Heart left ventricle (tissue), 13 donors: ENCODE measurements at regions not wholly inside any gene's neighbourhood (a gene's known extent, or its start where the extent isn't known, plus 50 kb on each side); places are given as distances from the start of the nearest gene placed in this dataset.

Experiments used
- CTCF ChIP-seq, 12 donors: fragments of 200-600 bp; sonication (generic) in 4 of 12; IDR thresholded peaks; one replicate each; pipeline versions ENCODE4 v1.5.0 to v1.8.0; 2018 to 2022; ENCODE audit warnings: antibody characterized with exemption in 12 of 12, mild to moderate bottlenecking in 5 of 12
- POLR2A ChIP-seq, 2 donors: fragments of 450-650 bp; IDR thresholded peaks; one replicate each; pipeline ENCODE4 v1.6.1; 2017; ENCODE audit warnings: antibody characterized with exemption in 2 of 2, mild to moderate bottlenecking in 2 of 2, moderate library complexity in 2 of 2
- donor health status: ischemic (EF 13 %, LVEDD 7.1; RV severe dilation, severe dysfunction).
- donor health status: DM: no; HTN: yes; CAD: no.
- donor health status: DM: no; HTN: no; CAD: no.
- donor health status: ischemic (EF 25% LVEDD 6.9; RV normal size, moderate dysfunction).
- donor health status: ischemic (EF 25% LVEDD 5.7; RV mildly dilated, moderate dysfunction).
- donor health status: ischemic (EF 35%, LVEDD 5.7; RV mildly dilated, moderate dysfunction).
- donor health status: nonischemic (EF 11% LVEDD 7.7; RV severe dilation, severe dysfunction).
- donor health status: DM: yes; HTN: yes; CAD: no.
- donor health status: PGD.
- donor health status: ischemic (EF 29% LVEDD 5.4; RV normal size, mild dysfunction).
- donor health status: nonischemic (EF 23%, LVEDD 6.1; RV moderate dilation, normal function).

DNA sequence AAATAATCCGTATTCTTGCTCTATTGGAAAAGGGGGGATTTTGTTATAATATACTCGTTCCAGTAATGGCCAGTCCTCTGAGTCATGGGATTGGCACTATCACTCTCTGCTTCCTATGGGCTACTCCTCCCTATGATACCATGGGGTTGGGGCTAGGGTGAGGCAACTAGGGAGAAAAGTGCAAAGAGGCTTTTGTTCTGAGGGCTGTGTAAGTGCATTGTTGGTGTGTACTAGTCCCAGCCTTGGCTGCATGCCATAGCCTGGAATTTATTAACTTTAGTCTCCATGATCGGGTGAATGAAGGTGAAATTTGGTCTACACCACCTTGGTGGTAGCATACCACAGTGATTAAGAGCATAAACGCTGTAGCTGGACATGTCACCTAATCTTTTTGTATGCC lies 247.6 kb downstream of the RPAP3 start:
- TF ChIP-seq CTCF (IDR thresholded peaks at IDR 0.05), result no peak
- TF ChIP-seq POLR2A (IDR thresholded peaks at IDR 0.05), result no peak
